ENCODE measurements at regions not wholly inside any gene's neighbourhood (a gene's known extent, or its start where the extent isn't known, plus 50 kb on each side); places are given as distances from the start of the nearest gene placed in this dataset.

DNA sequence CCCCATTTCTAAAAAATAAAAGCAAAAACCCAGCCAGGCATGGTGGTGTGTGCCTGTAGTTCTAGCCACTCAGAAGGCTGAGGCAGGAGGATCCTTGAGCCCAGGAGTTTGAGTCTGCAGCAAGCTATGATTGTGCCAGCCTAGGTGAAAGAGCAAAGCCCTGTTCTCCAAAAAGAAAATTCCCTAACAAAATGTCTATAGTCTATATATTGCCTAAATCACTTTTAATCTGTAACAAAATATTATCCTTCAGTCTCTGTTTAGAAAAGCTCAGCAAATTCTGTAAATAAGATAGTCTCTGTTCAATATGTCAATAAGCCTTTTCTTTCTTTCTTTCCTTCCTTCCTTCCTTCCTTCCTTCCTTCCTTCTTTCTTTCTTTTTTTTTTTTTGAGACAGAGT, 75.8 kb upstream of the ZFP64 start:
- TF ChIP-seq, protein P1, sequence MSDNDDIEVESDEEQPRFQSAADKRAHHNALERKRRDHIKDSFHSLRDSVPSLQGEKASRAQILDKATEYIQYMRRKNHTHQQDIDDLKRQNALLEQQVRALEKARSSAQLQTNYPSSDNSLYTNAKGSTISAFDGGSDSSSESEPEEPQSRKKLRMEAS (CRISPR knock-in tag; IDR thresholded peaks at IDR 0.05) = no peak
- TF ChIP-seq, protein P2, sequence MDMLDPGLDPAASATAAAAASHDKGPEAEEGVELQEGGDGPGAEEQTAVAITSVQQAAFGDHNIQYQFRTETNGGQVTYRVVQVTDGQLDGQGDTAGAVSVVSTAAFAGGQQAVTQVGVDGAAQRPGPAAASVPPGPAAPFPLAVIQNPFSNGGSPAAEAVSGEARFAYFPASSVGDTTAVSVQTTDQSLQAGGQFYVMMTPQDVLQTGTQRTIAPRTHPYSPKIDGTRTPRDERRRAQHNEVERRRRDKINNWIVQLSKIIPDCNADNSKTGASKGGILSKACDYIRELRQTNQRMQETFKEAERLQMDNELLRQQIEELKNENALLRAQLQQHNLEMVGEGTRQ (CRISPR knock-in tag; IDR thresholded peaks at IDR 0.05) = no peak
- TF ChIP-seq, protein P3, sequence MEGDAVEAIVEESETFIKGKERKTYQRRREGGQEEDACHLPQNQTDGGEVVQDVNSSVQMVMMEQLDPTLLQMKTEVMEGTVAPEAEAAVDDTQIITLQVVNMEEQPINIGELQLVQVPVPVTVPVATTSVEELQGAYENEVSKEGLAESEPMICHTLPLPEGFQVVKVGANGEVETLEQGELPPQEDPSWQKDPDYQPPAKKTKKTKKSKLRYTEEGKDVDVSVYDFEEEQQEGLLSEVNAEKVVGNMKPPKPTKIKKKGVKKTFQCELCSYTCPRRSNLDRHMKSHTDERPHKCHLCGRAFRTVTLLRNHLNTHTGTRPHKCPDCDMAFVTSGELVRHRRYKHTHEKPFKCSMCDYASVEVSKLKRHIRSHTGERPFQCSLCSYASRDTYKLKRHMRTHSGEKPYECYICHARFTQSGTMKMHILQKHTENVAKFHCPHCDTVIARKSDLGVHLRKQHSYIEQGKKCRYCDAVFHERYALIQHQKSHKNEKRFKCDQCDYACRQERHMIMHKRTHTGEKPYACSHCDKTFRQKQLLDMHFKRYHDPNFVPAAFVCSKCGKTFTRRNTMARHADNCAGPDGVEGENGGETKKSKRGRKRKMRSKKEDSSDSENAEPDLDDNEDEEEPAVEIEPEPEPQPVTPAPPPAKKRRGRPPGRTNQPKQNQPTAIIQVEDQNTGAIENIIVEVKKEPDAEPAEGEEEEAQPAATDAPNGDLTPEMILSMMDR (IDR thresholded peaks at IDR 0.05) = no peak
- TF ChIP-seq, protein P4, sequence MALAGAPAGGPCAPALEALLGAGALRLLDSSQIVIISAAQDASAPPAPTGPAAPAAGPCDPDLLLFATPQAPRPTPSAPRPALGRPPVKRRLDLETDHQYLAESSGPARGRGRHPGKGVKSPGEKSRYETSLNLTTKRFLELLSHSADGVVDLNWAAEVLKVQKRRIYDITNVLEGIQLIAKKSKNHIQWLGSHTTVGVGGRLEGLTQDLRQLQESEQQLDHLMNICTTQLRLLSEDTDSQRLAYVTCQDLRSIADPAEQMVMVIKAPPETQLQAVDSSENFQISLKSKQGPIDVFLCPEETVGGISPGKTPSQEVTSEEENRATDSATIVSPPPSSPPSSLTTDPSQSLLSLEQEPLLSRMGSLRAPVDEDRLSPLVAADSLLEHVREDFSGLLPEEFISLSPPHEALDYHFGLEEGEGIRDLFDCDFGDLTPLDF (CRISPR knock-in tag; IDR thresholded peaks at IDR 0.05) = no peak
- no peak for TF ChIP-seq CREB1 (CRISPR knock-in tag; IDR thresholded peaks at IDR 0.05)
- TF ChIP-seq, protein P5, sequence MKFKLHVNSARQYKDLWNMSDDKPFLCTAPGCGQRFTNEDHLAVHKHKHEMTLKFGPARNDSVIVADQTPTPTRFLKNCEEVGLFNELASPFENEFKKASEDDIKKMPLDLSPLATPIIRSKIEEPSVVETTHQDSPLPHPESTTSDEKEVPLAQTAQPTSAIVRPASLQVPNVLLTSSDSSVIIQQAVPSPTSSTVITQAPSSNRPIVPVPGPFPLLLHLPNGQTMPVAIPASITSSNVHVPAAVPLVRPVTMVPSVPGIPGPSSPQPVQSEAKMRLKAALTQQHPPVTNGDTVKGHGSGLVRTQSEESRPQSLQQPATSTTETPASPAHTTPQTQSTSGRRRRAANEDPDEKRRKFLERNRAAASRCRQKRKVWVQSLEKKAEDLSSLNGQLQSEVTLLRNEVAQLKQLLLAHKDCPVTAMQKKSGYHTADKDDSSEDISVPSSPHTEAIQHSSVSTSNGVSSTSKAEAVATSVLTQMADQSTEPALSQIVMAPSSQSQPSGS (CRISPR knock-in tag; IDR thresholded peaks at IDR 0.05; ENCODE audit: borderline replicate concordance, low read depth) = no peak
- TF ChIP-seq, protein P6, sequence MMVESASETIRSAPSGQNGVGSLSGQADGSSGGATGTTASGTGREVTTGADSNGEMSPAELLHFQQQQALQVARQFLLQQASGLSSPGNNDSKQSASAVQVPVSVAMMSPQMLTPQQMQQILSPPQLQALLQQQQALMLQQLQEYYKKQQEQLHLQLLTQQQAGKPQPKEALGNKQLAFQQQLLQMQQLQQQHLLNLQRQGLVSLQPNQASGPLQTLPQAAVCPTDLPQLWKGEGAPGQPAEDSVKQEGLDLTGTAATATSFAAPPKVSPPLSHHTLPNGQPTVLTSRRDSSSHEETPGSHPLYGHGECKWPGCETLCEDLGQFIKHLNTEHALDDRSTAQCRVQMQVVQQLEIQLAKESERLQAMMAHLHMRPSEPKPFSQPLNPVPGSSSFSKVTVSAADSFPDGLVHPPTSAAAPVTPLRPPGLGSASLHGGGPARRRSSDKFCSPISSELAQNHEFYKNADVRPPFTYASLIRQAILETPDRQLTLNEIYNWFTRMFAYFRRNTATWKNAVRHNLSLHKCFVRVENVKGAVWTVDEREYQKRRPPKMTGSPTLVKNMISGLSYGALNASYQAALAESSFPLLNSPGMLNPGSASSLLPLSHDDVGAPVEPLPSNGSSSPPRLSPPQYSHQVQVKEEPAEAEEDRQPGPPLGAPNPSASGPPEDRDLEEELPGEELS (CRISPR knock-in tag; IDR thresholded peaks at IDR 0.05) = no peak
- no peak for TF ChIP-seq GABPB1 (CRISPR knock-in tag; IDR thresholded peaks at IDR 0.05)
- TF ChIP-seq, protein P7, sequence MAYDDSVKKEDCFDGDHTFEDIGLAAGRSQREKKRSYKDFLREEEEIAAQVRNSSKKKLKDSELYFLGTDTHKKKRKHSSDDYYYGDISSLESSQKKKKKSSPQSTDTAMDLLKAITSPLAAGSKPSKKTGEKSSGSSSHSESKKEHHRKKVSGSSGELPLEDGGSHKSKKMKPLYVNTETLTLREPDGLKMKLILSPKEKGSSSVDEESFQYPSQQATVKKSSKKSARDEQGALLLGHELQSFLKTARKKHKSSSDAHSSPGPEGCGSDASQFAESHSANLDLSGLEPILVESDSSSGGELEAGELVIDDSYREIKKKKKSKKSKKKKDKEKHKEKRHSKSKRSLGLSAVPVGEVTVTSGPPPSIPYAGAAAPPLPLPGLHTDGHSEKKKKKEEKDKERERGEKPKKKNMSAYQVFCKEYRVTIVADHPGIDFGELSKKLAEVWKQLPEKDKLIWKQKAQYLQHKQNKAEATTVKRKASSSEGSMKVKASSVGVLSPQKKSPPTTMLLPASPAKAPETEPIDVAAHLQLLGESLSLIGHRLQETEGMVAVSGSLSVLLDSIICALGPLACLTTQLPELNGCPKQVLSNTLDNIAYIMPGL (CRISPR knock-in tag; IDR thresholded peaks at IDR 0.05) = no peak
- no peak for TF ChIP-seq SP1 (CRISPR knock-in tag; conservative IDR thresholded peaks at IDR 0.05)

All from WTC11 (cell line).